AG08396 (cell line): ENCODE measurements at regions not wholly inside any gene's neighbourhood (a gene's known extent, or its start where the extent isn't known, plus 50 kb on each side); places are given as distances from the start of the nearest gene placed in this dataset.

Experiments
- DNase-seq: peaks from one replicate; pipeline ENCODE4 v3.0.0; 2012; ENCODE audit warnings: low spot score, mixed read lengths

DNA sequence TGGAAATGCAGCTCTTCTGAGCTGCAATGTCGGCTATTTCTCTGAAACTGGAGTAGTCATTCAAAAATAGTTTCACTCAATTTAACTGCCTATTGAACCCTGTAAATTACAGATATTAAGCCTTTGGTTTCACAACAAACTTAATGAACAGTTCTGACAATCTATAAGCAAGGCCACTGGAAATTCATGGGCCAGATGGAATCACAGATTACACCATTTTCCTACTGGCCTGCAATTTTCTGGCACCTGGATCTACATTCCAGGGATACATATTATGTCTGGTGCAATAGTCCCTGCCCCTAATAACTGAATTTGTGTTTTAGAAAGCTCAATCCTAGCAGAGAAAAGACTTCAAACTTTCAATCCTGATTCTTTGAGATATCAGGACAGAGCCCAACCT is 551.7 kb downstream of the RNF144A start:
- DNase-seq: no peak

- no peak for DNase-seq
Observed at GRCh38 chr2:7471185-7471584, 554.0 kb downstream of the RNF144A start.

- no peak for DNase-seq
Observed at GRCh38 chr2:7472465-7472864, 555.3 kb downstream of the RNF144A start.

DNA sequence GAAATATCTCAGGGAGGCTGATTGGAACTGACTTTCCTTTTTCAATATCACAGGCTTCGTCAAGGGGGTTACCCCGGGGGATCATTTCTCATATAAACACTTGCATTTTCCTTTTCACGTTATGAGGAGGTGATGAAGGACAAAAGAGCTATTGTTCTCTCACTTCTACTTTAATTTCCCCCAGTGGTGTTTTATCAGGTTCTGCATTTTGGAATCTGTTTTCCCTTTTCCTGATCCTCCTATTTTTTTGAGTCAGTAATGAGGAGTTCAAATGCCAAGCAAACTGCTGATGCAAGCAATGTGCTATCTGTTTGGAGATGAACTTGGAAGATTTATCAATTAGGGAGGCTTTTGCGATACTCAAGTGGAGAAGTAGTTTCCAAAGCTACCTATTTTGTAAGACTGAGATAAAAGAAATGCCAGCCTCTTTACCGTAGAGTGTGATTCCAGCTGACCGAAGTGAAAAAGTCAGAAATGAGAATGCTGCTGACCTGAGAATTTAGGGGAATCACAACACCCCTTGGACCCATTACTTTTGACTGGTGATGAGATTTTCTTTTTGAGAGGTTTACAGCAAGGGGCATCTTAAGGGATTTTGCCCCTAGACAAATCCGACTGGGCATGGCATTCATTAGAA is 556.0 kb downstream of the RNF144A start:
- DNase-seq: no peak

GRCh38 chr2:7476371-7476770 is 559.2 kb downstream of the RNF144A start:
- no peak for DNase-seq

DNA sequence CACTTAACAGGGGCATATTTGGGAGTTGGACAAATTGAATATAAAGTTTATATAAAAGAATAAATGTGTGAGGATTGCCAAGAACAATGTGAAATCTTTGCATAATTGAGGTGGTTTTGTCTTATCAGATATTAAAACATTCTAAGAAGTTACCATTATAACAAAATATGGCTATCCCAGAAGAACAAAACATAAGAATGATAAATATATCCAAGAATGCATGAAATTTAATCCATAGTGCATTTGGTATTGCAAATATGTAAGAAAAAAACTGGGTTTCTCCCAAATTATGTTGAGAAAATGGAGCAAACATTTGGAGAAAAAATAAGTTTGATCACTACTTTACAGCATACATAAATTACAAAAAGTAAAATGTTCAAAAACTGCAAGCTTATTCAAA is 562.4 kb downstream of the RNF144A start:
- no peak for DNase-seq

DNA sequence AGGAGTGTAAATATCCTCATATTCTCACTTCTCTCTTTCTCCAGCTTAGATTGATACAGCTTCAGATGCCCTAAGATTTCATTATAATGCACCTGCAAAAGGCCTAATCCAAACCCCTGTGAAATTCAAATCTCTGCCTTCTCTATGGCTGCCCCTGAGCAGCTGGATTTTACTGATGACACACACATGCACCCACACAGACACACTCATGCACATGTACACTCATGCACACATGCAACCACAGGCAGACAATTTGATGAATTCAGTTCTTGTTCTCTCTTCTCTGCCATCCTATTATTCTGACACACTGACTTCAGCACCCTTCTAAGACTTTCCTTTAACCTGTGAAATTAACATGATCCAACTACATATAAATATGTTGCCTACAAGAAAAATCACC is 563.2 kb downstream of the RNF144A start:
- DNase-seq: no peak

DNA sequence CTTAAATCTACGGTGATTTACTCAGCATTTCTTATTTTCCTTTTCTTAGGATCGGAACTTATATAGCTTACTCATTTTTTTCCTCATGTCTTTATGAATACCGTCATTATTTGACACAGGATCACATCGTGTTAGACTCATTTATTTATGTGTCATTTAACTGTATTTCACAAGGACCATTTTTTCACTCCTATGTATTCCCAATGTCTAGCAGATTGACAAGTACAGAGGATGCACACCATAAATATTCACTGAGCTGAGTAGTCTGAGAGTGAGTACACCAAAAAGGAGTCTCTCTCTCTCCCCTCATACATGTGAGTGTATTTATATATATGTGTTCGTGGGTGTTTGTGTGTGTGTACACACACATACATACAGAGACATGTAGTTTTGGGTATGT is 573.5 kb downstream of the RNF144A start:
- DNase-seq: no peak

GRCh38 chr2:7492719-7493118 is 575.5 kb downstream of the RNF144A start:
- no peak for DNase-seq

DNA sequence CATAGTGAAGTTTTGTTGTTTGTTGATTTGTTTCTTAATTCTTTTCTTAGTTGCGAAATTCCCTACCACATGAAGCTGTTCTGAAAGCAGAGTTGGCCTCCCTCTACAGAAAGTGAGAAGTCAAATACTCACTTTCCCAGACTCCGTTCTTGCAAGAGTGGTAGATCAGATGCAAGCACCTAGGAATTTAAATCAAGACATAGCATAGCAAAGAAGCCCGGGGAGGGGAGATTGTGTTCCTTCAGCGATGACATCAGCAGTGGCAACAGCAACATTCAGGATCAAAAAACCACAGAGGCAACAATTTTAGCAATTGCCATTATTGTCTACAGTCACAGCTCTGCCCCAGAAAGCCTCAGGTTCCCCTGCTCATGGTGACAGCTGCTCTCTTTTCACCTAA is 580.0 kb downstream of the RNF144A start:
- no peak for DNase-seq

DNA sequence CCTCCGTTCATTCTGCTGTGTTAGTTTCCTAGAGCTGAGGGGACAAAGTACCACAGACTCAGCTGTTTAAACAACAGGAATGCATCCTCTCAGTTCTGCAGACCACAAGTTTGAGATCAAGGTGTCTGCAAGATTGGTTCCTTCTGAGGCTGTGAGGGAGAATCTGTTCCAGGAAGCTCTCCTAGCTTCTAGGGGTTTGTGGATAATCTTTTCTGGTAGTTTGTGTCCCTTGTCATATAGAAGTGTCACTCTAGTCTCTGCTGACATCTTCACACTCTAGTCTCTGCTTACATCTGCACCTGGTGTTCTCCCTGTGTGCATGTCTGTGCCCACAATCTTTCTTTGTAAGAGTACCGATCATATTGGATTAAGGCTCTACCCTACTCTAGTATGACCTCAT is 581.8 kb downstream of the RNF144A start:
- DNase-seq: no peak

GRCh38 chr2:7502336-7502735 is 585.1 kb downstream of the RNF144A start:
- DNase-seq: no peak

GRCh38 chr2:7508296-7508943 is 591.2 kb downstream of the RNF144A start:
- DNase-seq: no peak

DNA sequence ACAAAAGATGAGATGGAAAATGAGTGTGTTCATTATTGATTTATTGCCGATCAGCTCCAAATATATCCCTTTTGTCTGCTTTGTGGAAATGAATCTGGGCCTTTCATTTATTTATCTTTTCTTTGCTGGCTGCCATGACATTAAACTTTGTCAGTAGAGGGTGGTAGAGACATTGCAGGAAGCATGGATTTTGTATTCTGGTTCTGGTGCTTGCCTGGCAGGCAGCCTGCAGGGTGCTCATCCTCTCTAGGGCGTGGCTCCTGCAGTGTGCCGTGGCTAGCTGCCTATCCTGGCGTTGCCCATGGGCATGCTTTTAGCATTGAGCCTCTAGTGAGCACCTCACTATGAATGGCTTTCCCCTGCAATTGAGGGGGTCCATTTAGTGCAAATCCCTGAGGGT is 593.1 kb downstream of the RNF144A start:
- DNase-seq: no peak

DNA sequence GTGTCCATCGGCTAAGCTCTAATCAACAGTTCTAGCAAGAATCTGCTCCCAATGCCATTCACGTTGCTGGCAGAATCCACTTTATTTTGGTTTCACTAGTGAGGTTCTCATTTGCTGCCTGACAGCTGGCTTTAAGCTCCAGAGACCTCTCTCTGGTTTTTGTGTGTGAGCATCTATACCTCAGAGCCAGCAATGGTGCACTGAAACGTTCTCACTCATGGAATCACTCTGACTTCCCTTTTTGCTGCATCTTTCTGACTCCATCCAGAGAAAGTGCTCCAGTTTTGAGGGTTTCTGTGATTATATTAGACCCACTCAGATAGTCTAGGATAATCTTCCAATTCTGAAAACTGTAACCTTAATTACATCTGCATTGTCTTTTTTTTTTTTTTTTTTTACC is 596.6 kb downstream of the RNF144A start:
- no peak for DNase-seq

DNA sequence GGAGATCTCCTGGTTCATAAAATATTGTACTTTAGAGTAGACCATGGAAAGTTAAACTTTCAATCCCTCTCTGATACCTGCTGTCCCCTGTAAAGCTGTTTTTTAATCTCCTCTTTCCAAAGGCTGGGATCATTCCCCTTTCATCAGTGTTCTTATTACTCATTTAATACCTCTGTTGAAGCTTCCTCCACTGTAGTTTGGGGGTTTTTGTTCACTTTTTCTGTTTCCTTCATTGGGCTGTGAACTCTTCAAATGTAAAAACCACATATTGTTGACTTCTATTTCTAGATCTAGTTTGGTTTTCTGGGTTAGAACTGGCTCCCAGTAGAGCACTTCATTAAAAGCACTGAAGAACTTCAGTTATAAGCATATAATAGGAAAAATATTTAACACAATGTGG is 598.1 kb downstream of the RNF144A start:
- DNase-seq: no peak

- no peak for DNase-seq
Observed at GRCh38 chr2:7516484-7517063, 599.4 kb downstream of the RNF144A start.

GRCh38 chr2:7517088-7517487 is 599.9 kb downstream of the RNF144A start:
- DNase-seq: no peak

DNA sequence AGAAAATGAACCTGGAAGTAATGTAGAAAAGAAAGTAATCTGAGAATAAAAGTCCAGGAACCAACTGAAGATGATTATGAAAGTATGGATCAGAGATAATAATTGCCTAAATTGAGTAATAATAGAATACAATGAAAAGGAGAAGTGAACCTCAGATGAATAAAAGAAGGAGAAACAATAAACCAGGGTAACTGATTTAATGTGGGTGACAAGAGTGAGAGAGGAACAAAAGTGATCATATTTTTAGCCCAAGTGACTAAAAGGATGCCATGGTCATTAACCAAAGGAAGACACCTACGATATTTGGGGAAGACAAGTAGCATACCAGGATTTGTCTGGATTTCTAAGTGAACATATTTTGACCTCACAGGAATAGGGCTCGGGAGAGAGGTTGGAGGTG is 600.6 kb downstream of the RNF144A start:
- no peak for DNase-seq

DNA sequence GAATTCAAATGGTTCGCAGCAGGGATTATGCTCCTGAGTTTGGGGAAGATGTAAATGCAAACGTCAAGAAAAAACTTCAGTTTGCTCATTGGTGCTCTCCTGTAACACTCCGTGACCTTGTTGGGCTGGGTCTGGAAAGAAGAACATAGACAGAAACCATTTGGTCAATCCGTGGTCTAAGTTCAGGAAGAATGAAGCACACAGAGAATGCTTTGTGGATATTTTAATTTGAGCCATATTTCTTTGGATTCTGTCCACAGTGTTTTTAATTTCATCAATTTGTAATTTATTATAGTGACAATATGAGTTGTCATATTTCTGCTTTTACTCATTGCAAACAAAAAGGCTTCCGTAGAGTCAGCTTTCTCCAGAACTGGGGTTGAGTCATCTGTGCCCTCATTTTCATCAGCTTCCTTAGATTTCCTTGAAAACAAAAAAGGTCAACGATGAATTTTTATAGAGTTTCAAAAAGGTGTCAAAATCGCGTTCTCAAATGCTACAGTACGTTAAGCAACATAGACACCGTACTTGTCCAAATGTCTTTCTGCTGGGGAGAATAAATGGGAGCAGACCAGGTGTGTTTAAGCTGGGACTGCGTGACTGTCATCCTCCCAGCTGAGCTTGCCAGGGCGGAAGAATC is 606.4 kb downstream of the RNF144A start:
- DNase-seq: no peak

DNA sequence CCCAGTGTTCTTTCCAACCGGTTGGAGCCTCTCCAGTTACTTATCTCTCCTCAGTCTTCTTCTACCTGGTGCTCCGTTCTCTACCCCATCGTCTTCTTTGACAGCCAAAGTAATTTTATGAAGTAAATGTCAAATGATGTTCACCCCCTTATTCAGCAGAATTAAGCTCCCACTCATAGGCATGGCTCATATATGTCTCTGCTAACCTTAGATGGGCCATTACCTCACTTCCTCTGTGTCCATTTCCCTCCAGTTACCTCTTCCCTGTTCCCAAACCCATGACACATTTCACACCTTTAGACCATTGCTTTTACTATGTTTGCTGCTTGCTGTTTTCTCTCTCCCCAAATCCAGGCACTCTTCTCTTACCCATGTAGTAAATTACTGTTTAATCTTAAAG is 607.0 kb downstream of the RNF144A start:
- DNase-seq: no peak

GRCh38 chr2:7525746-7526145 is 608.5 kb downstream of the RNF144A start:
- no peak for DNase-seq

GRCh38 chr2:7527165-7527722 is 610.0 kb downstream of the RNF144A start:
- no peak for DNase-seq
